ENCODE measurements at regions not wholly inside any gene's neighbourhood (a gene's known extent, or its start where the extent isn't known, plus 50 kb on each side); places are given as distances from the start of the nearest gene placed in this dataset.

DNA sequence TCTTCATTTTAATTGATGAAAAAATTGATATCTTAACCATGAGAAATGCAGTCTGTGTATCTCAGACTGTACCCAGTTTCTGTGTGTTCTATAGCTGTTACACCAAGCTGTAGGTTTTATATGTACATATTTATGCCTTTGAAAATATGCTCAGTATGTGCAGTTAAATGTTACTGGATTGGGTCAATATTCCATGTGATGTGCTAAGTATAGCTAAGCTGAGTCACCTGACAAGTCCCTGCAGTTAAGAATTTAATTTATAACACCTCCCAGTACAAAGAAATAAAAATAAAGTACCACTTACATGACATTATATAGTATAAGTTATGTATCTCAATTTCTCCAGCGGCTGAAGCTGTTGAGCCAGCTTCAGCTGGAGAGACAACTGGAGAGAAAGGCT lies 984.0 kb downstream of the GALC start:
- no peaks in the 10 kb centered on the region for H3K4me1 ChIP-seq (replicated peaks; ENCODE audit: insufficient read depth)
- no peaks in the 10 kb centered on the region for H3K36me3 ChIP-seq (ENCODE audit: low read depth)
- H2AFZ ChIP-seq: no peak overlapping the region
- no peak for TF ChIP-seq EZH2 (IDR thresholded peaks at IDR 0.05; ENCODE audit: low read depth)
- TF ChIP-seq, protein P1, sequence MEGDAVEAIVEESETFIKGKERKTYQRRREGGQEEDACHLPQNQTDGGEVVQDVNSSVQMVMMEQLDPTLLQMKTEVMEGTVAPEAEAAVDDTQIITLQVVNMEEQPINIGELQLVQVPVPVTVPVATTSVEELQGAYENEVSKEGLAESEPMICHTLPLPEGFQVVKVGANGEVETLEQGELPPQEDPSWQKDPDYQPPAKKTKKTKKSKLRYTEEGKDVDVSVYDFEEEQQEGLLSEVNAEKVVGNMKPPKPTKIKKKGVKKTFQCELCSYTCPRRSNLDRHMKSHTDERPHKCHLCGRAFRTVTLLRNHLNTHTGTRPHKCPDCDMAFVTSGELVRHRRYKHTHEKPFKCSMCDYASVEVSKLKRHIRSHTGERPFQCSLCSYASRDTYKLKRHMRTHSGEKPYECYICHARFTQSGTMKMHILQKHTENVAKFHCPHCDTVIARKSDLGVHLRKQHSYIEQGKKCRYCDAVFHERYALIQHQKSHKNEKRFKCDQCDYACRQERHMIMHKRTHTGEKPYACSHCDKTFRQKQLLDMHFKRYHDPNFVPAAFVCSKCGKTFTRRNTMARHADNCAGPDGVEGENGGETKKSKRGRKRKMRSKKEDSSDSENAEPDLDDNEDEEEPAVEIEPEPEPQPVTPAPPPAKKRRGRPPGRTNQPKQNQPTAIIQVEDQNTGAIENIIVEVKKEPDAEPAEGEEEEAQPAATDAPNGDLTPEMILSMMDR (conservative IDR thresholded peaks at IDR 0.05): no peak
- no peaks in the 10 kb centered on the region for H3K79me2 ChIP-seq (ENCODE audit: low read depth)
- no peaks in the 10 kb centered on the region for H3K9me3 ChIP-seq (ENCODE audit: insufficient read depth, low read depth)
- no TSS peak for BruUV-seq (replicated peaks)
- no peaks in the 10 kb centered on the region for H3F3A ChIP-seq (ENCODE audit: insufficient read depth, low read depth)
- H3K27ac ChIP-seq: no peak overlapping the region
- POLR2A ChIA-PET (ENCODE audit: unreplicated experiment): no interaction called here
- H3K4me2 ChIP-seq: no peak overlapping the region
- H4K20me1 ChIP-seq (ENCODE audit: insufficient read depth): no peaks in the 10 kb centered on the region
- CTCF ChIA-PET: no interaction called here
- no peaks in the 10 kb centered on the region for H3K9me2 ChIP-seq (ENCODE audit: insufficient read depth)
- intact Hi-C loops (cut with micrococcal nuclease; ENCODE audit: unreplicated experiment): no loop called here
- no peaks in the 10 kb centered on the region for H3K27me3 ChIP-seq (ENCODE audit: insufficient read depth, low read depth)
- DNase-seq: no peak
- no peak overlapping the region for H3K4me3 ChIP-seq

DNA sequence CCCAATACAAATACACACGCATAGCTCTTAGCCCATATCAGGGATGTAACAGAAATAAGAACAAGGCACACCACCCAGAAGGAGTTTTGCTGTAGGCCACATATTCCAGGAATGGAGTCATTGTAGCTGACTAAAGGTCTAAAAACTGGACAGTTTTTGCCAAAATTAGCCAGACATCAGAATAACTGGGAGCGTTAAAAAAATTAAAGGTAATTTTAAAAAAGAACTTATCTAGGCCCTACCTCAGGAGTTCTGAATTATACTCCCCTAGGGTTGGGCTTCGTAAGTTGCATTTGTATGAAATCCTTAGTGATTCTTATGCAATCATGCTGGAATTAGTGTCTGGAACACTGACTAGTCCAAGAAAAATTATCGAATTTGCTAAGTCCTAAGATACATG lies 987.7 kb downstream of the GALC start:
- Histone ChIP-seq H3F3A (ENCODE audit: insufficient read depth, low read depth) (no peaks in the 10 kb centered on the region), H3K4me1 (replicated peaks; ENCODE audit: insufficient read depth) (no peaks in the 10 kb centered on the region), H3K9me2 (ENCODE audit: insufficient read depth) (no peaks in the 10 kb centered on the region), H3K9me3 (ENCODE audit: insufficient read depth, low read depth) (no peaks in the 10 kb centered on the region), H3K4me3 (no peak overlapping the region), H3K4me2 (no peak overlapping the region), H2AFZ (no peak overlapping the region), H4K20me1 (ENCODE audit: insufficient read depth) (no peaks in the 10 kb centered on the region), H3K36me3 (ENCODE audit: low read depth) (no peaks in the 10 kb centered on the region), H3K79me2 (ENCODE audit: low read depth) (no peaks in the 10 kb centered on the region), H3K27me3 (ENCODE audit: insufficient read depth, low read depth) (no peaks in the 10 kb centered on the region), H3K27ac (no peak overlapping the region)
- no peak for DNase-seq
- ChIA-PET POLR2A (ENCODE audit: unreplicated experiment) (no interaction called here), CTCF (no interaction called here)
- BruUV-seq (replicated peaks): no TSS peak
- no peak for TF ChIP-seq EZH2 (IDR thresholded peaks at IDR 0.05; ENCODE audit: low read depth)
- TF ChIP-seq, protein P1 (conservative IDR thresholded peaks at IDR 0.05): no peak
- intact Hi-C loops (cut with micrococcal nuclease; ENCODE audit: unreplicated experiment): no loop called here

DNA sequence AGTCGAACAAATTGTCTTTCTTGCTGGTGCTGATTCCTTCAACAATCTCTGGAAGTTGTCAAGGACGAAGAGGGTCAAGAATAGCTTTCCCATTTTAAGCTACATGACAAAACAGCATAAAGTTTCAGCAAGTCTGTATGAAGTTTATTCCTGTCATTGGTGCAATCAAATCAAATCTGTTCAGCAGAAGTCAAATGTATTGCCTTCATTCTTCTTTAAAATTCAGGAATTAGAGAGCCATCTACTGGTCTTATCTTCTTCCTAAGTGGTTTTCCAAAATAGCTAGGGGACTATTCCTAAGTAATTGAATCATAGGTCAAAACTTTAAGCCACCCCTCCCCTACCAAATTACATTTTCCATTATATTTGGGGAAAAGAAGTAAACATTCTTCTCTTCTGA lies 990.2 kb downstream of the GALC start:
- H3K4me2 ChIP-seq: no peak overlapping the region
- intact Hi-C loops (cut with micrococcal nuclease; ENCODE audit: unreplicated experiment): no loop called here
- POLR2A ChIA-PET (ENCODE audit: unreplicated experiment): no interaction called here
- H3K4me1 ChIP-seq (replicated peaks; ENCODE audit: insufficient read depth): no peaks in the 10 kb centered on the region
- TF ChIP-seq EZH2 (IDR thresholded peaks at IDR 0.05; ENCODE audit: low read depth): no peak
- TF ChIP-seq, protein P1 (conservative IDR thresholded peaks at IDR 0.05): no peak
- H2AFZ ChIP-seq: no peak overlapping the region
- H3K9me3 ChIP-seq (ENCODE audit: insufficient read depth, low read depth): no peaks in the 10 kb centered on the region
- no peak overlapping the region for H3K4me3 ChIP-seq
- CTCF ChIA-PET: no interaction called here
- H3K27ac ChIP-seq: no peak overlapping the region
- no peaks in the 10 kb centered on the region for H3K36me3 ChIP-seq (ENCODE audit: low read depth)
- no peak for DNase-seq
- no peaks in the 10 kb centered on the region for H4K20me1 ChIP-seq (ENCODE audit: insufficient read depth)
- no TSS peak for BruUV-seq (replicated peaks)
- H3K27me3 ChIP-seq (ENCODE audit: insufficient read depth, low read depth): no peaks in the 10 kb centered on the region
- no peaks in the 10 kb centered on the region for H3K79me2 ChIP-seq (ENCODE audit: low read depth)
- H3F3A ChIP-seq (ENCODE audit: insufficient read depth, low read depth): no peaks in the 10 kb centered on the region
- H3K9me2 ChIP-seq (ENCODE audit: insufficient read depth): no peaks in the 10 kb centered on the region

Data from PC-9 (cell line).